ENCODE measurements at regions not wholly inside any gene's neighbourhood (a gene's known extent, or its start where the extent isn't known, plus 50 kb on each side); places are given as distances from the start of the nearest gene placed in this dataset.

GRCh38 chr2:167851323-167851860 is 396.0 kb downstream of the STK39 start:
- no peak overlapping the region for H3K4me3 ChIP-seq (ENCODE audit: low read depth in 2 of 2, low read length in 1 of 2)
- no peaks in the 10 kb centered on the region for H3F3A ChIP-seq (replicated peaks; ENCODE audit: insufficient read depth)
- H3K9me3 ChIP-seq, result no peaks in the 10 kb centered on the region
- H3K4me2 ChIP-seq, result no peak overlapping the region
- H3K27me3 ChIP-seq (ENCODE audit: insufficient read depth), result no peaks in the 10 kb centered on the region
- H3K4me1 ChIP-seq (ENCODE audit: control insufficient read depth in 1 of 2, insufficient read depth in 2 of 2, low read depth in 1 of 2, low read length in 1 of 2), result no peaks in the 10 kb centered on the region
- H4K20me1 ChIP-seq (ENCODE audit: insufficient read depth), result no peaks in the 10 kb centered on the region
- H3K9me2 ChIP-seq, result no peaks in the 10 kb centered on the region
- TF ChIP-seq GABPA (IDR thresholded peaks at IDR 0.05; ENCODE audit: low read depth), result no peak
- TF ChIP-seq RAD21 (IDR thresholded peaks at IDR 0.05; ENCODE audit: low read length), result no peak
- no peak for TF ChIP-seq CTCF (IDR thresholded peaks at IDR 0.05)
- TF ChIP-seq TCF12 (IDR thresholded peaks at IDR 0.05), result no peak
- no peak for TF ChIP-seq NRF1 (IDR thresholded peaks at IDR 0.05; ENCODE audit: low read depth, low read length)
- TF ChIP-seq RXRA (IDR thresholded peaks at IDR 0.05; ENCODE audit: borderline replicate concordance, low read depth), result no peak
- TF ChIP-seq, protein P1, sequence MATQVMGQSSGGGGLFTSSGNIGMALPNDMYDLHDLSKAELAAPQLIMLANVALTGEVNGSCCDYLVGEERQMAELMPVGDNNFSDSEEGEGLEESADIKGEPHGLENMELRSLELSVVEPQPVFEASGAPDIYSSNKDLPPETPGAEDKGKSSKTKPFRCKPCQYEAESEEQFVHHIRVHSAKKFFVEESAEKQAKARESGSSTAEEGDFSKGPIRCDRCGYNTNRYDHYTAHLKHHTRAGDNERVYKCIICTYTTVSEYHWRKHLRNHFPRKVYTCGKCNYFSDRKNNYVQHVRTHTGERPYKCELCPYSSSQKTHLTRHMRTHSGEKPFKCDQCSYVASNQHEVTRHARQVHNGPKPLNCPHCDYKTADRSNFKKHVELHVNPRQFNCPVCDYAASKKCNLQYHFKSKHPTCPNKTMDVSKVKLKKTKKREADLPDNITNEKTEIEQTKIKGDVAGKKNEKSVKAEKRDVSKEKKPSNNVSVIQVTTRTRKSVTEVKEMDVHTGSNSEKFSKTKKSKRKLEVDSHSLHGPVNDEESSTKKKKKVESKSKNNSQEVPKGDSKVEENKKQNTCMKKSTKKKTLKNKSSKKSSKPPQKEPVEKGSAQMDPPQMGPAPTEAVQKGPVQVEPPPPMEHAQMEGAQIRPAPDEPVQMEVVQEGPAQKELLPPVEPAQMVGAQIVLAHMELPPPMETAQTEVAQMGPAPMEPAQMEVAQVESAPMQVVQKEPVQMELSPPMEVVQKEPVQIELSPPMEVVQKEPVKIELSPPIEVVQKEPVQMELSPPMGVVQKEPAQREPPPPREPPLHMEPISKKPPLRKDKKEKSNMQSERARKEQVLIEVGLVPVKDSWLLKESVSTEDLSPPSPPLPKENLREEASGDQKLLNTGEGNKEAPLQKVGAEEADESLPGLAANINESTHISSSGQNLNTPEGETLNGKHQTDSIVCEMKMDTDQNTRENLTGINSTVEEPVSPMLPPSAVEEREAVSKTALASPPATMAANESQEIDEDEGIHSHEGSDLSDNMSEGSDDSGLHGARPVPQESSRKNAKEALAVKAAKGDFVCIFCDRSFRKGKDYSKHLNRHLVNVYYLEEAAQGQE (IDR thresholded peaks at IDR 0.05; ENCODE audit: low read depth, low read length), result no peak
- TF ChIP-seq, protein P2, sequence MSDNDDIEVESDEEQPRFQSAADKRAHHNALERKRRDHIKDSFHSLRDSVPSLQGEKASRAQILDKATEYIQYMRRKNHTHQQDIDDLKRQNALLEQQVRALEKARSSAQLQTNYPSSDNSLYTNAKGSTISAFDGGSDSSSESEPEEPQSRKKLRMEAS (IDR thresholded peaks at IDR 0.05; ENCODE audit: low read depth), result no peak
- TF ChIP-seq, protein P3, sequence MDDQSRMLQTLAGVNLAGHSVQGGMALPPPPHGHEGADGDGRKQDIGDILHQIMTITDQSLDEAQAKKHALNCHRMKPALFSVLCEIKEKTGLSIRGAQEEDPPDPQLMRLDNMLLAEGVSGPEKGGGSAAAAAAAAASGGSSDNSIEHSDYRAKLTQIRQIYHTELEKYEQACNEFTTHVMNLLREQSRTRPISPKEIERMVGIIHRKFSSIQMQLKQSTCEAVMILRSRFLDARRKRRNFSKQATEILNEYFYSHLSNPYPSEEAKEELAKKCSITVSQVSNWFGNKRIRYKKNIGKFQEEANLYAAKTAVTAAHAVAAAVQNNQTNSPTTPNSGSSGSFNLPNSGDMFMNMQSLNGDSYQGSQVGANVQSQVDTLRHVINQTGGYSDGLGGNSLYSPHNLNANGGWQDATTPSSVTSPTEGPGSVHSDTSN (IDR thresholded peaks at IDR 0.05), result no peak
- TF ChIP-seq CHD2 (IDR thresholded peaks at IDR 0.05; ENCODE audit: low read length, partially characterized antibody), result no peak
- no peak for TF ChIP-seq IRF3 (IDR thresholded peaks at IDR 0.05; ENCODE audit: low read depth, low read length)
- TF ChIP-seq POLR2AphosphoS5 (IDR thresholded peaks at IDR 0.05; ENCODE audit: low read depth, low read length), result no peak
- TF ChIP-seq USF2 (IDR thresholded peaks at IDR 0.05; ENCODE audit: borderline replicate concordance, low read depth, low read length), result no peak
- TF ChIP-seq RFX5 (IDR thresholded peaks at IDR 0.05; ENCODE audit: low read length), result no peak
- ChIA-PET POLR2A (no interaction called here), CTCF (interaction anchor here (1.2 to 1.7 kb wide), 2 partner anchors 13 to 268 kb away, joined by 3 to 4 read pairs; no protein-coding TSS in a partner anchor)
- H3K36me3 ChIP-seq (replicated peaks in 1 of 2; ENCODE audit: control insufficient read depth in 1 of 2, insufficient read depth in 2 of 2, low read length in 1 of 2), result no peaks in the 10 kb centered on the region
- H2AFZ ChIP-seq (ENCODE audit: low read depth), result no peak overlapping the region
- 48% methylated on average over 4 of the region's 4 CpGs for WGBS (ENCODE audit: low lambda C conversion rate)
- H3K79me2 ChIP-seq (ENCODE audit: insufficient read depth), result no peaks in the 10 kb centered on the region
- no peak for DNase-seq
- H3K27ac ChIP-seq (ENCODE audit: low read depth in 2 of 2, low read length in 1 of 2), result no peak overlapping the region
- no peak overlapping the region for H3K9ac ChIP-seq

Data from SK-N-SH (cell line).